Posterior cingulate gyrus (tissue), 11 donors: ENCODE measurements at regions not wholly inside any gene's neighbourhood (a gene's known extent, or its start where the extent isn't known, plus 50 kb on each side); places are given as distances from the start of the nearest gene placed in this dataset.

Experiments
- DNase-seq, 10 donors: peaks; one replicate each; pipeline versions ENCODE4 v3.0.0 to v3.0.0-alpha.2; 2020 to 2021; ENCODE audit warnings: mixed read lengths in 3 of 10
- intact Hi-C: fragments of 100-400 bp; cut with DNase I; formaldehyde crosslinking; loops from one replicate; pipeline ENCODE4 v1.15.1; 2023

DNA sequence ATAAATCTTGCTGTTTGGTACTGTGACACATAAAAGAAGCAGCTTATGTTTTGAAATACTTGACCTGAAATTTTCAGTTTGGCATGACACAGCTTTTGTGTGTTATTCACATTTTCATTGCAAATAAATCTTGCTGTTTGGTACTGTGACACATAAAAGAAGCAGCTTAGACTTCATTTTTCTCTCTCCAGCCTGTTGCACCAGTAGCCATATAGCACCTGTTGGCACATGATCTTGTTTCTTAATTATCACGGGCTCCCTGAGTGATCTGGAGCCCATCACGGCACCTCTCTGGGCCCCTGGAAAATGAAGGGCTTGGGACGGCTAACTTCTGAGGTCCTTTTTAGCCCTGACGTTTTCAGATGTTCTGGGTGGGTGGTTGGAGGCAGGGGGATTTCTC is 77.4 kb upstream of the SLCO3A1 start:
- DNase-seq, result no peak
- intact Hi-C loops, result no loop called here

DNA sequence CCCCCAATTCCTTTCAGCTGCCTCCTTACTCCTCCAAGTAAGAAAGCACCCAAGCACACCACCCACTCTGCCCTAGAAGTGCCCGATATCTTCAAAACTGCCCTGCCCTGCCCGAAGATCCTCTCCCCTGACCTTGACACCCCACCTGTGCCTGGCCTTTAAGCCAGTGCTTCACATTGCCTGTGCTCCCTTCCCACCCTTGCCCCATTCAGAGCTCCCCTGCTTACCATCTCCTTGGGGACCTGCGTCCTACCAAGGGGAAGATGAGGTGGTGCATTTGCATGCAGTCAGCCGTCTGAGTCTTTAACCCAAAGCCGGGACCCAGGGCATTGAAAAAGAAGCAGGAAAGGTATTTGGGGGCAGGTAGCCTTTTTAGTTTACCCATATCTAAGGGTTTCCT is 73.5 kb upstream of the SLCO3A1 start:
- intact Hi-C loops, result no loop called here
- peak in 1 of 10 donors; percentile 55 for DNase-seq

DNA sequence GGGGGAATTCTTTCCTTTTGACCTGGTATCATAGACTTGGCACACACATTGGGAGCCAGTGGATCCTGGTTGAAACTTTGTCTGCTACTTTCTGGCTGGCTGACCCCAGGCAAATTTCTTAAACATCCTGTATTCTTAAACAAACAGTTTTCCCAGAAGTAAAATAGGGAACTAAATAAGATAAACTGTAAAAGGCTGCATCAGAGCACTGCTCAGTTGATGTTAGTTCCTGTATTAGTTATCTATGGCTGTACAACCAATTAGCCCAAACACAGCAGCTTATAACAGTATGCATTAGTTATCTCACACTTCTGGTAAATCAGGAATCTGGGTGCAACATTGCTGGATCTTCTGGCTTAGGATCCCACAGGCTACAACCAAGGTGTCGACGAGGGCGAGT is 73.1 kb upstream of the SLCO3A1 start:
- intact Hi-C loops, result no loop called here
- DNase-seq, result no peak

DNA sequence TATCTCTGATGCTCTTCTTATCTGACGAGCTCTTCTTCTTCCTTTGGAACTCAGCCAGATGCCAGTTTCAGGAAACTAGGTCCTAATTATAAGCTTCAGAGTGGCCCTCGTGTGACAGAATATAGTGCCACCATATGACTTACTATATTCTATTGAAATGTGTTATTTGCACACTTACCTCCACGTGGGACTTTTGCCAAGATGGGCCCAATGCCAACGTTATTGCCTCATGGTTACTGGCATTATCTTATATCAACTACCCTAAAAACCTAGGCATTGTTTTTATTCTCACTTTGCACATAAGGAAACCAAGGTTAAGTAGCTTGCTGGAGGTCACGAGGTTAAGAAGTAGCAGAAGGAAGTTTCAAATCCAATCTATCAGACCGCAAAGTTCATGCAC is 71.3 kb upstream of the SLCO3A1 start:
- DNase-seq, result peak in 1 of 10 donors; percentile 64
- intact Hi-C loops, result no loop called here

DNA sequence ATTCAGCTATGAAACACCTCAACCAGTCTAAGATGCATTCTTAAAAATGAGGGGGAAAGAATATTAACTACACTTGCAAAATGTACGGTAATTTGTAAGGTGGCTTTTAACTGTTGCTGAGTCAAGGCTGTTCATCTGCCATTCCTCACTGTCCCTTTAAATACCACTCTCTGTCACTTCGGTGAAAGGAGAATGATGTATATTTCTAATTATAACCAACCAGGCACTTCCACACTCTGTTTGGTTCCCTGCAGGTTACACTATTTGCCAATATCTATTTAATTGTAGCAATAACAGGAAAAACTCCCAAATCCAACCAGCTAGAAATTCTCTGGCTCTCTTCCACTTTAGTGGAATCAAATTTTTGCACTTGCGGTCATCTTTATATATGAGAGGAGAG is 70.5 kb upstream of the SLCO3A1 start:
- intact Hi-C loops, result no loop called here
- DNase-seq, result no peak

- intact Hi-C loops, result no loop called here
- DNase-seq, result no peak
Measured at GRCh38 chr15:91783451-91783850, 70.1 kb upstream of the SLCO3A1 start.

- no peak for DNase-seq
Measured at GRCh38 chr15:91784973-91785709, 68.4 kb upstream of the SLCO3A1 start.

DNA sequence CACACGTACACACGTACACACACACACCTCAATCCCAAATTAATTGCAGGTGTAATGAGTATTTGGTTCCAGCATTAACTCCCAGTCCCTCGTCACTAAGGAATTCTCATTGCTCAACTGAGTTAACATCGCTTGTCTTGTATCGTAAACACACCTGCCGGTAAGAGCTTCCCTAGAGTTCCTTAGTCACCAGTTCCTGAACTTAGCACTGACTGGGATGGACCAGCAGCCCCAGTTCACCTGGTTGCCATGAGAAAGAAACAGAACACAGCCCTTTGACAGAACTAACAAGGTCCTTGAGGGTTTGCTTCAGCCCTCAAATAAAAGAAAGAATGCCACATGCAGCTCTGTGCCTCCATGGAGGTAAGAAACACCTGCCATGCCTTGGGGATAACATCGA is 66.3 kb upstream of the SLCO3A1 start:
- DNase-seq, result no peak
- intact Hi-C loops, result no loop called here

More at GRCh38 chr15:91784973-91785709, 68.4 kb upstream of the SLCO3A1 start:
- intact Hi-C loops, result no loop called here

GRCh38 chr15:91789136-91789535 is 64.4 kb upstream of the SLCO3A1 start:
- intact Hi-C loops, result no loop called here
- no peak for DNase-seq

DNA sequence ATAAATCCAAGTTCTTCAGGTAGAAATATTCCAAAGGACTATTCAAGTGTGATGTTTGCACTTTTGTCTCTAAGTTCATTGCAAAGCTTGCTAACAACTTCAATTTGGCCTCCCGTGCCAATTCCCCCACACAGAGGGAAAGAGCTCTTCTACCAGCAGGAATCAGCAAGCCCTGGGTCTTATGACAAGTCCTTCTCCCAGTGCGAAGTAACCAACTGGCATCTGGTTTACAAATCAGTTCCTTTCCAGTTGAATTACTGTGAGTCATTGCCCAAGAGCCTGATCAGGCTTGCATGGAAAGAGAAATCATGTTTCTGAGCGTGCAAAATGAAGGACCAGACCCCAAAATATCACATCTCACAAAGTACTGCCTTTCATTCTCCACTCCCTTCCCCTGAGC is 62.7 kb upstream of the SLCO3A1 start:
- intact Hi-C loops, result no loop called here
- DNase-seq, result no peak

DNA sequence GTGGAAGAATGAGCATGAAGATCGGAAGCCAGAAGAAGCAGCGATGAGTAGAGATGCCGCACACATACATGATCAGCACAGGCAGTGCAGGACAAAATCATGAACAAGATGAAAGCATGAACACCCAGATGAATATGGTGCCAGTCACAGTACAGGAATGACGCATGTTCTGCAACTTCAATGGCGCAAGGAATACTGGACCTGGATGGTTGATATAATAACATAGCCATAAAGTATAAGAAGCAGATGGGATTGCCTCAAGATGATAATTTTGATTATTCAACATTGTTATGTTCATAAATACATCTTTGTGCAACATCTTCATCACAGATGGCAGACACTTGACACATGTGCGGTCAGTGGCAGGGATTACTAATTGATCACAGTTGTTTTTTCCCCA is 59.7 kb upstream of the SLCO3A1 start:
- intact Hi-C loops, result no loop called here
- no peak for DNase-seq

DNA sequence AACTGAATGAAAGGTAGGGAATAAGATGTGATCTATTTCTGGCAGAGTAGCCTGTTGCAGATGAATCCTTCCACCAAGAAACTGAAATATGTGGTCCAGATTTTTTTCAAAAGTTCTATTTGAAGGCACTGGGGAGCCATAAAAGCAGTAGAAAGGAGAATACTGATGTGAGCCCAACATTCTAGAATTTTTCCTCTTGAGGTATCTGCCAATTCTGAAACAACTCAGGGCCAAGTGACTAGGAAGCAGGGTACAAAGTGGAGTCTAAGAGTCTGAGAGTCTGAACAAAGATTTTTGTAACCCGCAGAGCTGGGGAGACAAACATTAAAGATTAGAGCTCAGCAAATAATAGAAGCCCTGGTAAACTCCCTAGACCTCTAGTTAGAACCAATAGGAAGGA is 58.3 kb upstream of the SLCO3A1 start:
- intact Hi-C loops, result no loop called here

GRCh38 chr15:91801836-91802534 is 51.5 kb upstream of the SLCO3A1 start:
- intact Hi-C loops, result no loop called here

More for the DNA sequence above, 58.3 kb upstream of the SLCO3A1 start:
- DNase-seq, result no peak

DNA sequence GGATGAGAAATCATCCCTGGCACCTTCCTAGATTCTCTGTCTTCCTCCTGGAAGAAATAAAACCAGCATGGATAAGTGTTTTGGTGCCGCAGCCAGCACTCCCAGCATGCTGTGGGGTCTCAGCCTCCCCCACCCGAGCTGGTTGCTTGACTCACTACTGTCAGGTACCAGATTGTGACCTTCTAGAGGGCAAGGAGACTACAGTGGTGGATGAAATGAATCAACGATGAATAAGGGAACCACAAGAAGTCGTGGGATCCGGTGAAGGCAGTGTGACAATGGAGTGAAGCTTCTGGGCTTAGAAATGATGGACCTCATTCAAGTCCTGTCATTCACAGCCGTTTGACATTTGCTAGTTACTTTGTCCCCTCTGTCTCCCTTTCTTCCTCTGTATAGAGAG is 50.2 kb upstream of the SLCO3A1 start:
- no peak for DNase-seq
- intact Hi-C loops, result no loop called here

More at GRCh38 chr15:91801836-91802534, 51.5 kb upstream of the SLCO3A1 start:
- no peak for DNase-seq
